ELF-1 (cell line): ENCODE measurements at regions not wholly inside any gene's neighbourhood (a gene's known extent, or its start where the extent isn't known, plus 50 kb on each side); places are given as distances from the start of the nearest gene placed in this dataset.
"Not testable (repeated sequence)": the region's sequence is repeated elsewhere in the genome, so short reads cannot be mapped to it uniquely, and the experiment has no call there.

Experiments used
- DNase-seq: peaks from one replicate; pipeline ENCODE4 v3.0.0-alpha.2; 2016; ENCODE audit warnings: low read depth, low spot score

- no peak for DNase-seq
Measured at GRCh38 chr6:156601152-156602065, 175.8 kb upstream of the ARID1B start.

DNA sequence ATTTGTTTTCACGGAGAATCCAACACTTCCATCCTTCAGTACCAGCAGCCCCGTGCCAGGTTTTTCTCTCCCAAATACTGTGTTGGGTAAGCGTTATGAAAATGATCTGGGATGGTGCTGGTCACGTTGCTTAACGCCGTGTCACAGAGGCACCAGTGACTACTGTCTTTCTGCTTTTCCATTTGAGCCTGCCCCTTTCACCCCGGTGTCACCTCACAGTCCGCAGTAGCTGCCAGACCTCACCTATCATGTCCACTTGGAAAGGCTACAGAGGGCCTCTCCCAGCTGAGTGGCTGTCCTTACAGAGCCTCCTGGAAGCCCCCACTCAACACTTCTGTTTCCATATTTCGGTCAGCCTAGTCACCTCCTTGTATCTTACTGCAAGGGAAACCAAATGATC lies 176.5 kb upstream of the ARID1B start:
- no peak for DNase-seq

GRCh38 chr6:156599978-156600590 lies 177.1 kb upstream of the ARID1B start:
- DNase-seq = no peak

DNA sequence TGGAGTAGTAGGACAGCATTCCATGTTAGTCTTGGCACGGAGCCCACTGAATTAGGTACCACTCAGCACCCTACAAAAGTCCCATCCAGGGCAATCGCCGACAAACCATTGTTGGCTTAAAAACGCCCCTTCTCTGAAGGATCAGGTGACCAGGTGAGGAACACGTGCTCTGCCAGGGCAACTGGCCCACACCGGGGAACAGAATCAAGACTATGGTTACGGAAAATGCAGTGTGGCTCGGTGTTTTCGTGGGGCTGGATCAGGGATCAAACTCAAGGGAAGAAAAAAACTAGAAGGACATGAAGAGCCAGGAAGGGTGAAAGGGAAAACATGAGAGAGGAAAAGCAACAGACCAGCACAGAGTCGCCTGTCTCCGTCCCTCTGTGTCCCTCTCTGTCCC lies 177.8 kb upstream of the ARID1B start:
- DNase-seq = no peak

GRCh38 chr6:156598855-156599180 lies 178.4 kb upstream of the ARID1B start:
- no peak for DNase-seq

DNA sequence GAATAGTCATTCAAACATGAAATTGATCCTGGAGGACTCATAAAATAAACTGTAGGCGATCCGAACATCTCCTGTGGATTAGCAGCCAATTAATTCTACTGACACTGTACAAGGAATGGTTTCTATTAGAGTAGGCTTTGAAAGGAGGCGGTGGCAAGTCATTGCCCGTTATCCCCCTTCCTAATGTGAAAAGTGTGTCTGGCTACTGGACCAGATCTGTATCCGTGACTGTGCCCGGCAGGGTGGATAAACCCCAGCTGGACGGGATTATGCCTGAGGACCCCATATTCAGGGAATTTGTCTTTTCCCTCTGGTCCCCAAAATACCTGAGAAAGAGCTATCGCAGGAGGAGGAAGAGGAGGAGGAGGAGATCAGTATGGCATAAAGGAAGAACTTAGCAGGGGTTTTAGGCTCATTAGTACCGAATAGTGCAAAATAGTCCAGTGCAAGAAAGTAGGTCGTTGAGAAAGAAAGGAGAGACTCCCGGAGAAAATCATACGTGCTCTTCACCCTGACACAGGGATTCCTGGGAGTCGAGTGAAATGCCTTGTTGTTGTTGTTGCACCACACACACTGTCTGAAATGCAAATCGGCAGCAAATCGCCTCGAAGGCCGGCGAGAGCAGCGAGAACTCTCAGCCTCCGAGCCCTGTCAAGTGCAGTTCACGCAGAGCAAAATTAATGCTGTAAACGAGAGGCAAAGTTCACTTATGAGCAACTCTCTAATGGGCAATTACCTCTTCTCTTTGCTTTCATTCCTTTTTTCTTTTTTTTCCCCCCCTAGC lies 178.9 kb upstream of the ARID1B start:
- peak; percentile 19 for DNase-seq

GRCh38 chr6:156597095-156597494 lies 180.1 kb upstream of the ARID1B start:
- DNase-seq = no peak

DNA sequence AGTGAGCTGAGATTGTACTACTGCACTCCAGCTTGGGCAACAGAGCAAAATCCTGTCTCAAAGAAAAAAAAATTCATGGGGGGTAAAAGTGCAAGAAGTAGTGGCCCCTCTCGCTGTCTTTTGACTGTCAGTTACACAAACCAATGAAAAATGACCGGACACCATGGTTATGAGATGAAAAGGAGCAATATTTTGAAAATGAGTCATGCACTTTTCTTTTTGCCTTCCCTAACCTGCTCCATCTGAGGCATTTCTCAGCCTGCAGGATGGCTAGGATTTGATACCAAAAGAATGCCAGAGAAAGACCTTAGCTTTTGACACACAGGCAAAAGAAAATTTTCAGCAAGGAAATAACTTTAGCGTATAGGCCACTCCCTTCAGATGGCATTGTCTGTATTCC lies 181.7 kb upstream of the ARID1B start:
- no peak for DNase-seq

GRCh38 chr6:156593893-156594292 lies 183.3 kb upstream of the ARID1B start:
- no peak for DNase-seq

- DNase-seq = no peak
Measured at GRCh38 chr6:156593127-156593526, 184.1 kb upstream of the ARID1B start.

GRCh38 chr6:156590482-156590881 lies 186.7 kb upstream of the ARID1B start:
- DNase-seq = peak; percentile 19

GRCh38 chr6:156589281-156589680 lies 187.9 kb upstream of the ARID1B start:
- DNase-seq = no peak

DNA sequence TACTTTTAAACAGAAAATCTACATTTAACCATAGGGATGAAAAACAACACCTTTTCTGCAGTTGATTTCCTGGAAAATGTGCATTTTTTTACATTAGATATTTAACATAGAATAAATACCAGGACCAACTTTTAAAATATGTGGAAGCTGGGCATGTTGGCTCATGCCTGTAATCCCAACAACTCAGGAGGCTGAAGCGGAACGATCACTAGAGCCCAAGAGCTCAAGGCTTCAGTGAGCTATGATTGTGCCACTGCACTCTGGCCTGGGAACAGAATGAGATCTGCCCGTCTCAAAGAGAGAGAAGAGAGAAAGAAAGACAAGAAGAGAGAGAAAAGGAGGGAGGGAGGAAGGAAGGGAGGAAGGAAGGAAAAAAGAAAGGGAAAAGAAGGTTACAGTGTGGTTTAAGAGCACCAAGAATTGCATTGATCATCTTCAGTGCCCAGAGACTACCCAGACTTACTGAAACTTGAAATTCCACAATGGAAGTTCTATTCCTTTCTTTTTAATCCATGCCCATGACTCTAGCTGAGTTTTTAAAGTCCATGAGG lies 189.4 kb upstream of the ARID1B start:
- DNase-seq = no peak

- DNase-seq = no peak
Measured at GRCh38 chr6:156587071-156587470, 190.1 kb upstream of the ARID1B start.

GRCh38 chr6:156585859-156586258 lies 191.3 kb upstream of the ARID1B start:
- no peak for DNase-seq

DNA sequence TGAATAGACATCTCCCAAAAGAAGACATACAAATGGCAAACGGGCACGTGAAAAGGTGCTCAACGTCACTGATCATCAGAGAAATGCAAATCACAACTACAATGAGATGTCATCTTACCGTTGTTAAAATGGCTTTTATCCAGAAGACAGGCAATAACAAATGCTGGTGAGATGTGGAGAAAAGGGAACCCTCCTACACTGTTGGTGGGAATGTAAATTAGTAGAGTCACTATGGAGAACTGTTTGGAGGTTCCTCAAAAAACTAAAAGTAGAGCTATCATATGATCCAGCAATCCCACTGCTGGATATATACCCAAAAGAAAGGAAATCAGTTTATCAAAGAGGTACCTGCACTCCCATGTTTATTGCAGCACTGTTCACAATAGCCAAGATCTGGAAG lies 193.1 kb upstream of the ARID1B start:
- DNase-seq = not testable (repeated sequence)

- DNase-seq = no peak
Measured at GRCh38 chr6:156583083-156583482, 194.1 kb upstream of the ARID1B start.

DNA sequence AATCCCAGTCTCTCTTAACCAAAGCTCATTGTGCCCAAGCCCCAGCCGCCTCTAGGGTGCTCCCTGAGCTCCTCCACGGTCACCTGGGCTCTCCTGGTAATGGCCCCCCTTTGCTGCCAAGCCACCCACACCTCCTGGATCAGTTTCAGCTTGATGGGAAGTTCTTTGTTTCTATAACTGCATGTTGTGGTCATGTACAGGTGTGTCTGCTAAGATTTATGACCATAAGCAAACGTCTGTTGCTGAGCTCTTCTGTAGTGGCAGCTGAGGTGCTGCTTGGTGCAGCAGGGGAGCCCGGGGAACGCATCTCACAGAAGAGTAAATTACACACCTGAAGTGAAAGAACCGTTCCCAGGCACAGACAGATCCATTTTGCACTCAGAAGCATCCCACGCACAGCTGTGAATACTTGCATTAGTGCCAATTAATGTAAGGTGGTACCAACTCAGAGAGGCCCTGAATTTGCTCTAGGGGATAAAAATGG lies 194.6 kb upstream of the ARID1B start:
- no peak for DNase-seq

DNA sequence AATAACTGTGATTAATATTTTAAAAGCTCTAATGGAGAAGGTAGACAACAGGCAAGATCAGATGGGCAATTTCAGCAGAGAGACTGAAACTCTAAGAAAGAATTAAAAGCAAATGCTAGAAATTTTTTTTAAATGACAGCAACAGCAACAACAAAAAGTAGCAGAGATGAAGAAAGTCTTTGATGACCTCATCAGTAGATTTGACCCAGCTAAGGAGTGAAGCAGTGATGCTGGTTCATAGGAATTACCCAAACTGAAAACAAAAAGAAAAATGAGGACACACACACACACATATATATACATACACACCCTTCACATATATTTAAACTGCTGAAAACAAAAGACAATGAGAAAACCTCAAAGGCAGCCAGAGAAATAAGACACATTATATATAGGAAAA lies 197.6 kb upstream of the ARID1B start:
- no peak for DNase-seq

DNA sequence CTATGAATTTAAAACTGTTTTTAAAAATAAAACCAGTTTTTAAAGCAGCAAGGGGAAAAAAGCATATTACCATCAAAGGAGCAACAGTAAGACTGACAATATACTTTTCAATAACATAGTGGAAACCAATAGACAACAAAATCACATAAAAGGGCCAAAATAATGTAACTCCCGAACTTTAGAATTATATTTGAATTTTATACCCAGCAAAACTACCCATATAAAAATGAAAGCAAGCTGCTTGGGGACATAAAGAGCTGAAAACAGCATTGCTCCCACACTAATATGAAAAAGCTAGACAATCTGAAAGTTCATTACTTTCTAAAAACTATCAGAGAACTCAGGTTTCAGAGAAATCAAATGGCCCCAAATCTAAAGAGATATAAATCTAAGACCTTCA lies 199.4 kb upstream of the ARID1B start:
- DNase-seq = no peak

GRCh38 chr6:156575361-156575760 lies 201.8 kb upstream of the ARID1B start:
- DNase-seq = no peak

DNA sequence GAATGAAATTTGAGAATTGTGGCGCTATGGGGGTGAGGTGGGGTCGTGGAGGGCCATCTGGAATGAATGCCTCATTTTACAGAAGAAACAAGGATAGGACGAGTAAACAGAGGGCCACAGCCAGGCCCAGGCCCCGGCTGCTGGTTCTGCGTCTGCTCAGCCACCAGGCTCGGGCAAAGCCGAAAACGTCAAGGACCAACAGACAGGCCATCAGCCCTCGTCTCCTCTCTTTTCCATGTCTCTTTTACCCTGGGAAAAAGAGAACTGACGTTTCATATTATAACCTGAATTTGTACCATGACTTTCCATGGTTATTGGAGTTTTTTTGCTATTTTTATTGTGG lies 212.4 kb upstream of the ARID1B start:
- no peak for DNase-seq
